ENCODE measurements at regions not wholly inside any gene's neighbourhood (a gene's known extent, or its start where the extent isn't known, plus 50 kb on each side); places are given as distances from the start of the nearest gene placed in this dataset.
"Not testable (repeated sequence)": the region's sequence is repeated elsewhere in the genome, so short reads cannot be mapped to it uniquely, and the experiment has no call there.

DNA sequence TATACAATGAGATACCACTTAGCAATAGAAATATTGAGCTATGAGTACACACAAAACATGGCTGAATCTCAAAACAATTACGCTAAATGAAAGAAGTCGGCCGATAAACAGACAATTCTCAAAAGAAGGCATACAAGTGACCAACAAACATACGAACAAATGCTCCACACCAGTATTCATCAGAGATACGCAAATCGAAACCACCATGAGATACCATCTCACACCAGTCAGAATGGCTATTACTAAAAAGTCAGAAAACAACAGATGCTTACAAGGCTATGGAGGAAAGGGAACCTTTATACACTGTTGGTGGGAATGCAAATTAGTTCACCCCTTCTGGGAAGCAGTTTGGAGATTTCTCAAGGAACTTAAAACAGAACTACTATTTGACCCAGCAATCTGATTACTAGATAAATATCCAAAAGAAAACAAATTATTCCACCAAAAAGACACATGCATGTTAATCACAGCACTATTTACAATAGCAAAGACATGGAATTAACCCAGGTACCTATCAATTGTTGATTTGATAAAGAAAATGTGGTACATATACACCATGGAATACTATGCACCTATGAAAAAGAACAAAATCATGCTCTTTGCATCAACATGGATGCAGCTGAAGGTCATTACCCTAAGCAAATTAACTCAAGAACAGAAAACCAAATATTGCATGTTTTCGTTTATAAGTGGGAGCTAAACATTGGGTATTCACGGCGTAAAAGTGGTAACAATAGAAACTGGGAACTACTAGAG lies 90.9 kb upstream of the GRAMD1B start:
- DNase-seq = no peak

DNA sequence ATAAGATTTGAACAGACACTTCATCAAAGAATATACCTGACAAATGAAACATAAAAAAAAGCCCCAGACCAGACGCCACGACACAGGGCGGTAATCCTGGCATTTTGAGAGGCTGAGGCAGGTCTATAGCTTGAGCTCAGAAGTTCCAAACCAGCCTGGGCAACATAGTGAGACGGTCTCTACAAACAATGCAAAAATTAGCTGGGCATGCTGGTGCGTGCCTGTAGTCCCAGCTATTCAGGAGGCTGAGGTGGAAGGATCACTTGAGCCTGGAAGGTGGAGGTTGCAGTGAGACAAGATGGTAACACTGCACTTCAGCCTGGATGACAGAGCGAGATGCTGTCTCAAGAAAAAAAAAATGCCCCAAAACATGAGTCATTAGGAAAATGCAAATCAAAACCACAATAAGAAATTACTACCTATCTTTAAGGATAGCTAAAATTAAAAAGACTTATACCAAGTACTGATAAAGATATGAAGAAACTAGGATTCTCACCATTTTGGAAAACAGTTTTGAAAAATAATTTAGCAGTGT lies 91.7 kb upstream of the GRAMD1B start:
- DNase-seq = no peak

DNA sequence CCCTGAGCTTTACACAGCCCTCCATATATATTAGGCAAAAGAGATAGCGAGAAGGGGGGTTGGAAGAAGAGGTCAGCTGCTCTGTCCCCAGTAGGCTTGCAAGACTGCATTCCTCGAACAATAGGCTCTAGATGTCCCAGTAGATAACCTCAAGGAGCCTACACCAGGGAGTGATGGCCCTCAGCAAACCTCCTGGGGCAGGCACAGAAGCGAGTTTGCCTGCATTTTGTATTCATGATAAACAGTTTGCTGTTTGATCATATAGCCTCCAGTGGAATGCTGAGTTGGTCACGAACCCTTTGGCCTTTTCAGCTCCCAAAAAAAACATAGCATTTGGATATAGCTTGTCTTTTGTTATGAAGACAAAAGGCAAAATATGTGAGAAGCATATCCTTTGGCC lies 95.1 kb upstream of the GRAMD1B start:
- no peak for DNase-seq

DNA sequence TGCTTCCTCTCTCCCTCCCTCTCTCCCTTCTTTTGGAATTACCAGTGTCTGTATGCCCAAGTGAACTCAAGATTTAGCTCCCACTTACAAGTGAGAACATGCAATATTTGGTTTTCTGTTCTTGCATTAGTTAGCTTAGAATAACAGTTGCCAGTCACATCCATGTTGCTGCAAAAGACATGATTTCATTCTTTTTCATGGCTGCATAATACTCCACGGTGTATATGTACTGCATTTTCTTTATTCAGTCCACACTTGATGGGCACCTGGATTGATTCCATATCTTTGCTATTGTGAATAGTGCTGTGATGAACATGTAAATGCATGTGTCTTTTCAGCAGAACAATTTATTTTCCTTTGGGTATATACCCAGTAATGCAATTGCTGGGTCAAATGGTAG lies 97.5 kb upstream of the GRAMD1B start:
- DNase-seq = not testable (repeated sequence)

DNA sequence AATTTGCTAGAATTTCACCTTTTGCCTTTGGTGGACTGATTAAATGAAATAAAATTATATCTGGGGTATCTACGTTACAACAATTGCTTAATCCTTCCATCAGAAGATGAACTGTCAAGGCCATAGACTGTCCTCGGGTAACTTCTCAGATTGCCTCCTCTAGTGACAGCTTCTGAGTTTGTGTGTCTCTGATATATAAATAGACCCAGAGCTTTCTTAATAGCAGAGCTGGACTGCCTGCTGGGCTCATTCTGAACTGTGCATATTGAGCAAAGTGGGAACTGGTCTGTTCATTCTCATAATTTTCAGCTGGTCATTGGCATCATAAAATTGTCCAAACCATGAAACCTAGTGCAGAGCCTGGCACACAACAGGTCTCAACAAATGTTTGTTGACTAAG lies 99.1 kb upstream of the GRAMD1B start:
- DNase-seq = no peak

DNA sequence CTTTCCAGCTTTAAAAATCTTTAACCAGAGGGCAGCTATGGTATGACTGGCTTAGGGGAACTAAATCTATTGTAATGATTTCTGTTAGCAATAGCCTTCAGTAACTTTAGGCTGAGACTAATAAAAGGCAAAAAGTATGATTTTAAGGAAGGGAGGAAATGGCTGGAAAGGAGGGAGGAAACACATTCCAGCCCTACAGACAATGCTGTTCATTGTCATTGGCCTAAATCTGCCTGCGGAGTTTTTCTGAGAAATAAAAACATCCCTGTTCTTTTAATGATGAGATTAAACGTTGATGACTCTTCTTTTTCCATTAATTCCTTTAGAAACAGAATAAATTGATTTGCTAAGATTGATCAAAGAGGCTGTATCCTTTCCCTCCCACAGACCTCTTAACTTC lies 99.6 kb upstream of the GRAMD1B start:
- DNase-seq = no peak

DNA sequence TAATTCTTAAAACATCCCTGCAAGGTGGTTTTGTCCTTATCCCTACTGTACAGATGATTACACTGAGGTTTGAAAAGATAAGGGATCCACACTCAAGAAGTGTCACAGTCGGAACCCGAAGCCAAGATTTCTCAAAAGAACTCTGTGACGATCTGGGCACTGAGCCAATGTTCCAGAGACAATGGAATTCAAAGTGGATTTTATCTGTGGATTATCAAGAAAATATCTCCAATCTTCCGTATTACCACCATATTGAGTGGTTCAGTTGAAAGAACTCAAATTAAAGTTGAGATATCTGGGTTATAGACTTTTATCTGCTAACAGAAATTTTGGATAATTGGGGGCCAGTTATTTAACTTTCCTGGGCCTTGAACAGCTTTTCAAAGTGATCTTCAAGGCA lies 100.0 kb upstream of the GRAMD1B start:
- DNase-seq = no peak

DNA sequence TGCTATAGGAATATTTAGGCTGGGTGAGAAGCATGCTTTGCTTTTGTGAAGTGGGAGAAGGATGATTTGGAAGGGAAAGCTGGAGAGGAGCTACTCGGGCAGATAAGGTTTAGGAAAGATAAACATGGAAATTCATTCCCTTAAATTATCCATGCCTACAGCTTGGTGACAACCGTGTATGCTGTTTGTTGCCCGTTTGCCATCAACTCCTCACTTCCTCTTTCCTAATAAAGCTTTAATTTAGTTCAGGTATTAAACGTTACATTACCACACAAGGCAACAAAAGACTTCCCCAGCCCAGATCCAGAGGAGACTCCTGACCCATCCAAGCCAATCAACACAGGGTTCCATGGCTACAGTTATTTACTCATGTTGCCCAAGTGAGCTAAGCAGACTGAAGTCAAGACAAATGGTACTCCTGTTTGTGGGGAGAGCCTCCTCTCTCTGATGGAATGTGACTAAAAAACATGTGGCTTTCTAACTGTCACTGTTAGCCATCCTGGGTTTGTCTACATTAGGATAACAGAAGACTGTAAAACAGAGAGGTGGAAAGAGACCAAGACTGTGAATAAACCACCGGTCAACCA lies 101.7 kb upstream of the GRAMD1B start:
- DNase-seq = no peak

DNA sequence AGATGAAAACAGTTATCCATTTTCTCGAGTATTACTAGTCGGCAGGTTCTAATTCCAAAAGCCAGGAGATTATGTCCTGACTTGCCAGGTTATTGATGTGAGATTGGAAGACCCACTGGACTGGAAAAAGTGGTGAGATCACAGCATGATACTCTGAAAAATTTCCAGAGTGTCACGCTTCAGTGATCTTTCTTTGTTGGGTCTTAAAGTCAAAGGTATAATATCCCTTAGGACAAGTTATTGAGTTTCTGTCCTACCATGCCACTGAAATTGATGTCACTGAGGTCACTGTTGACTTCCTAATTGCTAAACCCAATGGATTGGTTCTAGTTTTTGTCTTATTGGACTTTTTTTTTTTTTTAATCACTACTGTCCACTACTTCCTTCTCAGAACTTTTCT lies 104.5 kb upstream of the GRAMD1B start:
- no peak for DNase-seq

DNA sequence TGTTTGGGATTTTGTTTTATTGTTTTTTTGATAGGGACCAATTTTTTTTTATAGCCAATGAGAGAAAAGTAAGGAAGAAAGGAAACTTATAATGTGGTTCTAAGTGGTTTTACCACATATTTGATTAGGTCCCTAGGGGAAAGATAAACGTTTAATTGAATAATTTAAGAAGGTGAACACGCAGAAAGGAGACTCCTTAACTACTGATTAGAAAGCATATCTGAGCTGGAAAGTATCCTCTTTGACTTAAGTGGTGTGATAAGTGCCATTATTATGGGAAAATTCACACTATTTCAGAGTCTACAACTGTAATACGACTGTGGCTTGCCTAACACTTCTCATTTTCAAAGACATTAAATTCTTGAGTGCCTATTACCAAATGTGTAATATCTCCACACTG lies 106.5 kb upstream of the GRAMD1B start:
- no peak for DNase-seq

DNA sequence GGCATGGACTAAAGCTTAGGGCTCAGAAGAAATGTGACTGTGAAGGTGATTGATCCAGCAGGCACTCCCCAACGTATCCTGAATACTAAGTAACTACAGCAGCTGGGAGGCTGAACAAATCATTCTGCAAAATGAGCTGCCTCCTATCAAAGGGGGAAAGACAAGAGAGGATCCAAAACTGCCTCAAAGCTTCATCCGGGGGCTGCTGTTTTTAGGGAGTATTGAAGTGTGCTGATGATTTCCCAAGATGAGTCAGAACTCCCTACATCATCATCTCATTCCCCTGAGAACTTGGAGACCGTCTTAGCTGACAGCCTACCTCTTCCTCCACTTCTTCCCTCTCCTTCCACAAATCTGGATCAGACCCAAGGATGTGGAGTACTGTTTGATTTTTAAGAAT lies 108.4 kb upstream of the GRAMD1B start:
- DNase-seq = no peak

DNA sequence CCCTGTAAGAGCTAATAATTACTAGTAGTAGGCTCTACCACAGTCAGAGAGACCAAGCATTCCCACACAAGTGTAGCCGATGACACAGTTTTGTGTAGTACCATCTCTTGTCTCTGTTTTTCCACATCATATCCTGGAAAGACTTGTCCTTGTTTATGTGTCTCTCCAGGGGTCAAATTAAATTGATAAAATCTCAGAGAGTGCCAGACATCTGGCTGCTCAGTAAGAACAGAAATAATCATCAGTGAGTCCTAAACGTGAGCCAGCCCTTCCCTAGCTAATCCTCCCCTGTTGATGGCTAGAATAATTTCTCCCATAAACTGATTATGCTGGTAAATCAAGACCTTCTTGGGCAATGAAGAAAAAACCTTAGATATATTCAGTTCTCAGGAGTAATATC lies 111.4 kb upstream of the GRAMD1B start:
- no peak for DNase-seq

DNA sequence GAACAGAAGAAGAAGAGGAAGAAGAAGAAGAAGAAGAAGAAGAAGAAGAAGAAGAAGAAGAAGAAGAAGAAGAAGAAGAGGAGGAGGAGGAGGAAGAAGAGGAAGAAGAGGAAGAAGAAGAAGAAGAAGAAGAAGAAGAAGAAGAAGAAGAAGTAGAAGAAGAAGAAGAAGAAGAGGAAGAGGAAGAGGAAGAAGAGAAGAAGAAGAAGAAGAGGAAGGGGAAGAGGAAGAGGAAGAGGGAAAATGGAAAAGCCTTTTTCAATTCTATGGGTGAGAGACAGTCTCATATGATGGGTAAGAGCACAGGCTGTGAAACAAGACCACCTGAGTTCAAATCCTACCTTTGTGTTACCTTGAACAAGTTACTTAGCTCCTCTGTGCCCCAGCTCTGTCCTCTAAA lies 111.9 kb upstream of the GRAMD1B start:
- not testable (repeated sequence) for DNase-seq

DNA sequence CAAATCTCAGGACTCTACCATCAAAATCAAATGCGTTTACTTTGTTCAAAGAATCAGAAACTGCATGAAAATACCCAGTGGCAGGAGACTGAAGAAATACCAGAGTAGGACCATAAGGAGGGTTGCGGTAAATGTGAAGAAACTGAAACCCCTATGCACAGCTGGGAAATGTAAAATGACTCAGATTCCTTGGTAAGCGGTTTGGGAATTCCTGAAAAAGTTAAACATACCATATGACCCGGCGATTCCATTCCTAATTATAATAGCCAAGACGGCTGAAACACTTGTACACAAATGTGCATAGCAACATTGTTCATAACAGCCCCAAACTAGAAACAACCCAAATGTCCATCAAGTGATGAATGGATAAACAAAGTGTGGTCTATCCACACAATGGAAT lies 114.1 kb upstream of the GRAMD1B start:
- DNase-seq = no peak

DNA sequence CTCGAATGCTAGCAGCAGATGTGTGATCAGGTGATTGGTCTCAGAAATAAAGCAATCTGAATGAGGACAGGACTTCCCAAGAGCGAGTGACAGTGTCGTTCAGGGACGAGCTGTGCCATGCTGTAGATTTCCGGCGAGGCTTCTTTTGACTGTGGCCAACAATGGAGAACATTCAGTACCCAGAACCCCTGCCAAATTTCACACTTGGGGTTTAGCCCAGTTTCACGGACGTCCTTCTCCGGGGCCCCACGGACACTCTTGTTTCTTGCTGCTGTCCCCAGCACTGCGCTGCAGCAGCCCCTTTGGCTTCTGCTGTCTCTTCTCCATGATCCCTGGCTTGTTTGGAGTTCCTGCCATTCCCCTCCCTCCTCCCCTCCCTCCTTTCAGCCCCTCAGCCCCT lies 115.1 kb upstream of the GRAMD1B start:
- DNase-seq = no peak

DNA sequence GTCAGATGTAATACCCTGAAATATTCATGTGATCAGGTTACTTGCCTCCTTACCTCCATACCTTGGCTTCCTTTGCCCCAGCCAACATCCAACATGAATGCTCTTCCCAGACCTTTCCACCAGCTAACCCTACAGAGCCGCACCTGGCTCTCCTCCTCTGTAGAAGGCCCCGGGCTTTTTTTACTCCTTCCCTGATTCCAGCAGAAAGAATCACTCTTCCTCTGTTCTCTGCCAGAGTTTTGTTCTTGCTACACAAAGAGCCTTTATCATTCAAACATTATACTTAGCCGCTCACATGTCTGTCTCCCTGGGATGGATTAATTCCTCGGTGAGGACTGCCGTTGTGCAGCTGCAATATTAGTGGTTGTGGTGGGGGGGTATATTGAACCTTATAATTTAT lies 116.8 kb upstream of the GRAMD1B start:
- DNase-seq = no peak

DNA sequence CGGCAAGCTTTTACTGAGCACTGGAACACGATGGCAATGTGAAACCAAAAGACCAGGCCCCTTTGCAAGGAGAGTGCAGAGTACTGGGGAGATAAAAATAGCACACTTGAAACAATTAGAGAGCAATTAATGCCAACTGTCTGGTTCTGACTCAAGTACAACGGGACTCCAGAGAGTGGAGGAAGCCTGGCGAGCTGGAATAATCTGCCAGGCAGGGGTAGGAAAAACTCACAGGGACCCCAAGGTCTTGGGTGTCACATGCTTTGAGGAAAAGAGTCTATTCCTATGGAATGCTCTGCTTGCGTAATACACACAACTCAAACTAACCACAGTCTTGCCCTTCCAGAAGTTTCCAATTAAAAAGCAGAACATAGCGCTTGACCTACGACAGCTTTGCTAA lies 113.0 kb upstream of the CLMP start:
- no peak for DNase-seq

DNA sequence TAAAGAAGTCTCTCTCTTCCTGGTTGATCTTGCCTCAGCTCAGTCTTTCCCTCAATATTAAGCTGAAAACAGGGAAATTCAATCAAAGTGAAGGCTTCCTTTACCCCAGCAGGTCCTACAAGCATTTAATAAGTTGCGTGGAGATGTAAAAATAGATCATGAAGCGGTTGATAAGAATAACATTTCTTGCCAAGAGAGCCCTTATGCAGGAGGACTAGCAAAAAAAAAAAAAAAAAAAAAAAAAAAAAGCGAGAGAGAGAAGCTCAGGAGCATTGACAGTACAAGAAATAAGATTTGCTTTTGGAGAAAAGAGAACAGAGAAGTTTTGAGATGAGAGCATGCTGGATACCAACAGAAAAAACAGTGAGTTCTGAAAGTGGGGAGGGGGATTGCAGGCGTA lies 112.2 kb upstream of the CLMP start:
- DNase-seq = no peak

DNA sequence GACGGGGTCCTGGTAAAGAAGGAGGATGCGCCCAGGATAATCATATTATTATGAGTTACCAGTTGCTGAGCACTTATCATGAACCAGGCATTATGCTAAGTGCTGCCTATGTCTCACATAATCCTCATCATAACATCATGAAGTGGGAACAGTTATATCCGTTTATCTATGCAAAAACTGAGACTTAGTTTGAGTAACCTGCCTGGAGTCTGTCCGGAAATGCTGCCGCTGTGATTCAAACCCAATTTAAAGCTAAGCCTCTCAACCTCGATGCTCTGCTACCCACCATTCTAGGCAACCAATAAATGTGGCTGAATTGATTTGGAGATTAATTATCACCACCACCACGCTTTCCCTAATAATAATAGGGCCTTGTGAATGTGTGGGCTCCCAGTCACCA lies 111.5 kb upstream of the CLMP start:
- no peak for DNase-seq

DNA sequence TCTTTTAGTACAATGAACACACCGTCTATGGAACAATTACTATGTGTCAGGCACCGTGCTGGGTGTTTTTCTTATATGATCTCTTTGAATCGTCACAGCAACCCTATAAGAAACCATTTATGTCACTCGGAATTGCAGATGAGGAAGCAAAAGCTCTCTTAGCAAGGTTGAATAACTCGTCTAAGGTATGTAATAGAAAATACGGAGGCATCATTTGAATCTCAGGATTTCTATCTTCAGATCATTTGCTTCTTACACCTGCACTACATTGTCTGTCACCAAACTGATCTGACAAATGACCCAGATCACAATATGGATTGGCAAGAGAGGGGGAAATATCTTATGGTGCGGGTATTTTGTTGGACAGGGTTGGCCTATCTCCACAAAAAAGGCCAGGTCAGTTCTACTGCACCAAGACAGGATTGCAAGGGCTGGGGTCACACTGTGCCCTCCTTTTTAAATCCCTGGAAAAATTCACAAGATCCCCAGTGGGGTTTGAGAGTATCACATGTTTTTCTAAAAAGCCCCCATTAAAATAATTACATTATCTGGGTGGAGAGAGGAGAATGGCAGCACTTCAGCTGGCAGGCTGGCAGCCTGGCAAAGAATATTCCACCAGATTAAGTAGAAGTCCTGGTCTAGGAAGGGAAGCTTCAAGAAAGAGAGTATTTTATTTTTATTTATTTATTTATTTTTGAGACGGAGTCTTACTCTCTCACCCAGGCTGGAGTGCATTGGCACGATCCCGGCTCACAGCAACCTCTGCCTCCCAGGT lies 110.7 kb upstream of the CLMP start:
- no peak for DNase-seq

DNA sequence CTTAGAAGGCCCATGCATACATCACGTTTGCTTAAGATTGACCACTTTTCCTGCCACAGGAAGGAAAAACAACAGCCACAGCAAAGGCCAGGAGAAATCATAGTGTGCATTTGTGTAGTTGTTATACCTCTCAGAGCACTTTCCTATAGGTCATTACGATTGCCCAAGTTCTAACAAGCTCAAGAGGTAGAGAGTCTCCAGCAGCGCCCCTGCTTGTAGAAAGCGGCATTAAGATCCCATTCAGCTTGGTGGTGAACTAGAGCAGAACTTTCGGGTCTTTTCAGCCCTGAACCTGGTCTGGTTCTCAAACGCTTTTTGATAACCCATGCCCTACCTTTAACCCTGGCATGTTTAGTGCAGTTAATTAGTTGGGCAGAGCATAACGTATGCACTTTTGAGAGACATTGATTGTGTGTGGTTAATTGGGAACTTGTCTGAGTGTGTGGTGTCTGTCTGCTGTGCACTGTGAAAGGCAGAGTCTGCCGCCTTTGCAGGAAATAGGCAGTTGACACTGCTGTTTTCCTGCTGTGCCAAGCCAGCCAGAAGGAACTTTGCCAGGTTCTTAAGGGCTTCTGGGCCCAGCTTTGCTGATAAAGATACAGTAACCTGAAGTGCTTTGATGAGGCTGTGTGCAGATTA lies 109.9 kb upstream of the CLMP start:
- DNase-seq = no peak

DNA sequence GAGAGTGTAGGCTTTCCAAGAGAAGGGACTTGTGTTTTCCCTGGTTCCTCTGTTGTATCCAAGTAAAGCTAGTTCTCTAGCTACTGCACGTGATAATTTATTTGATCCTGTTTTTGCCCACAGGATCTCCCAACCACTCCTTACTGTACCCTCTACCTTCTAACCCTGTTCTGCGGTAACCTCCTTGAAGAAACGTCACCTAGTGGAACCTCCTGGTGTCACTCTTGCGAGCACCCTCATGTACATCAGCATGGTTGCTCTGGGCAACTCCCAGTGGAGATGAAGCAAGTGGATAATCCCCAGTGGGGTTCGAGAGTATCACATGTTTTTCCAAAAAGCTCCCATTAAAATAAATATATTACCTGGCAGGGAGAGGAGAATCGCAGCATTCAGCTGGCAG lies 108.9 kb upstream of the CLMP start:
- DNase-seq = no peak

DNA sequence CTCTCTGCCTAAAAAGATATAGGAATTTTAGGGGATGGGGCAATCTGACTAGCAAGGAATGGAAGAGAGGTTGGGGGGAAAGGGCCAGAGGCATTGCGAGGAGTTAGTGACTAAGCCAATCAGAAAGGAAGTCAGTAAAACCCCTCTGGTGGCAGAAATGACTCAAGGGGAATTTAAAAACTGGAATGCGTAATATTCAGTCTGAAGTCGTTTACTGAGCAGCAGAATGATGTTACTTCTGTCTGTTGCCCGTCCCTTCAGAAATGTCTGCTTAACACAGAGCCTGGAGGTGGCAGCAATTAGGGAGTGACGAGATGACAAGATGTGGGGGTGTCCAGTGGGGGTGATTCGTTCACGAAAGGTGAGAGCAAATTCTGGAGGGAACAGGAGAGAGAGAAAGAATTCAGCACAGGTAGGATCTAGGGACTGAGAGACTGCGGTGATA lies 107.7 kb upstream of the CLMP start:
- peak; percentile 28 to 40 for DNase-seq

All from stimulated activated CD4-positive, alpha-beta T cell treated with anti-CD3 and anti-CD28 coated beads, Interleukin-2, amount 100 ng/mL, for 24 hours (primary cell).